NCI-H2171 (cell line): ENCODE measurements at regions not wholly inside any gene's neighbourhood (a gene's known extent, or its start where the extent isn't known, plus 50 kb on each side); places are given as distances from the start of the nearest gene placed in this dataset.
"Not testable (repeated sequence)": the region's sequence is repeated elsewhere in the genome, so short reads cannot be mapped to it uniquely, and the experiment has no call there.

Experiments
- DNase-seq: peaks from one replicate; lab custom pipeline; 2025; lab: John Stamatoyannopoulos, UW

DNA sequence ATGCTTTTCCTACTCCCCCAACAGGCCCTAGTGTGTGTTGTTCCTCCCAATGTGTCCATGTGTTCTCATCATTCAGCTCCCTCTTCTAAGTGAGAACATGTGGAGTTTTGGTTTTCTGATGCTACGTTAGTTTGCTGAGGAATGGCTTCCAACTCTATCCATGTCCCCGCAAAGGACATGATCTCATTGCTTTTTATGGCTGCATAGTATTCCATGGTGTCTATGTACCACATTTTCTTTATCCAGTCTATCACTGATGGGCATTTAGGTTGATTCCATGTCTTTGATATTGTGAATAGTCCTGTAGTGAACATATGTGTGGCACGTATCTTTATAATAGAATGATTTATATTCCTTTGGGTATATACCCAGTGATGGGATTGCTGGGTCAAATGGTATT lies 72.5 kb upstream of the CCNY start:
- not testable (repeated sequence) for DNase-seq

DNA sequence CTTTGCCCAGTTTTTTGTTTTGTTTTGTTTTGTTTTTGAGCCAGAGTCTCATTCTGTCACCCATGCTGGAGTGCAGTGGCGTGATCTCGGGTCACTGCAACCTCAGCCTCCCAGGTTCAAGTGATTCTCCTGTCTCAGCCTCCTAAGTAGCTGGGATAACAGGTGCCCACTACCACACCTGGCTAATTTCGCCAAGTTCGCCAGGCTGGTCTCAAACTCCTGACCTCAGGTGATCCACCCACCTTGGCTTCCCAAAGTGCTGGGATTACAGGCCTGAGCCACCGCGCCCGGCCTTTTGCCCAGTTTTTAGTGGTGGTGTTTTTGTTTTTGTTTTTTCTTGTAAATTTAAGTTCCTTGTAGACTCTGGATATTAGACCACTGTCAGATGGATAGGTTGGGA lies 71.7 kb upstream of the CCNY start:
- not testable (repeated sequence) for DNase-seq

DNA sequence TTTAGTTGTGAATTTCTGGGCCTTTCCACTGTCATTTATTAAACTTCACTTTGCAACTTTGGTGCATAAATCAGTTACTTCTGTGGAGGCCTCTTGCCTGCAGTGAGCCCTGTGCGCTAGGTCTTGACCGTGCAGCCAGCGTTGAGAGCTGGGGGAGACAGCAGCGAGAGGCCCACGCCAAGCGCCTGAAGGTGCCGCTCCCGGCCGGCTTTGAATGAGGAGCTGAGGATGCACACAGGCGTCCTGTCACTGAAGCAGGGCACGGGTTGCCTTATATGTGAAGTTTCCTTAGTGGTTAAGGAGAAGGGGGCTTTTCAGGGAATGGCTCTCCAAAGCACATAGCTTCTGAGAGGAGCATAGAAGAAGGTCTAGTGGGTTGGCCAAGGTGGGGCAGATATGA lies 70.9 kb upstream of the CCNY start:
- DNase-seq, result no peak

DNA sequence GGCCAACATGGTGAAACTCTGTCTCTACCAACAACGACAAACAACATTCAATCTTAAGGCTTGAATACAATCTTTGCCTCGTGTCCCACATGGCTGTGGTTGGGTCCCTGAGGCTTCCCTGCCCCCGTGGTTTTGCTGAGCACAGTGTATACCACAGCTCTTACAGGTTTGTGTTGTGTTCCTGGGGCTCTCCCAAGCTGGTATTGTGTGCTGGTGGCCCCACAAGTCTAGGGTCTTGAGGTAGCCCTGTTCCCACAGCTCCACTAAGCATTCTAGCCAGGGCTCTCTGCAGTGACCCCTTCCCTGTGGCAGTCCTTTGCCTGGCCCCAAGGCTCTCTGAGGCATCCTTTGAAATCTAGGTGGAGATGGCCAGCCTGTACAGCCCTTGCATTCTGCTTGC lies 68.0 kb upstream of the CCNY start:
- DNase-seq, result no peak

DNA sequence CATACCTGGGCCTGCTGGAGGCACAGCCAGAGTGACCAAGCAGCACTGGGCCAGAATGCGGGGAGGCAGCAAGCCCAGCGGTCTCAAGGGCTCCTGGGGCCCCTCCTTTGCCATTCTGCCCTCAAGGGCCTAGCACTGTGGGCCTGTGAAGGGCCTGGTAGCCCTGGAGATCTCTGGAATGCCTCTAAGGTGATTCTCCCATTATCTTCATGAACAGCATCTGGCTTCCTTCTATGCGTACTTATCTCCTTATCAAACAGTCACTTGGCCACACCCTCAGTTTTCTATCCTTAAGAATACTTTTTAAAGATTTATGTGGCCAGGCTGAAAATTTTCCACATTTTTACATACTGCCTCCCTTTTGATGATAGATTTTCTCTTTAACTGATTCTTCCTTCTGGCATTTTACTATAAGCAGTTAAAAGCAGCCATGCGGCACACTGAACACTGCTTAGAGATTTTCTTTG lies 67.5 kb upstream of the CCNY start:
- no peak for DNase-seq

DNA sequence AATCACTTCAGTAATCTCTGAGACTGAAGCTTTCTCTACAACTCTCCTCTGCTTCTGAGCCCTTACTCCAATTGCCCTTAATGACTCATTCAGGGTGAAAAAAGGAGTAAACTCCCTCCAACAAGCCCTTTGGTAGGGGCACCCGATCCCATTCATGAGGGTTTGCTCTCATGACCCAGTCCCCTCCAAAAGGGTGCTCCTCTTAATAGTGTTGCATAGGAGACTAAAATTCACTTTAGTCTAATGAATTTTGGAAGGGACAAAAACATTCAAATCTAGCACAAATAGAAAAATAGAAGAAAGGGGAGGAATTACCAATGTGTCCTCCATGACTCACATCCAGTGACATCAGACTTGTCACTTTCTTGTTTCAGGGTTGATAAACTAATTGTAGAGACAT lies 66.2 kb upstream of the CCNY start:
- no peak for DNase-seq

DNA sequence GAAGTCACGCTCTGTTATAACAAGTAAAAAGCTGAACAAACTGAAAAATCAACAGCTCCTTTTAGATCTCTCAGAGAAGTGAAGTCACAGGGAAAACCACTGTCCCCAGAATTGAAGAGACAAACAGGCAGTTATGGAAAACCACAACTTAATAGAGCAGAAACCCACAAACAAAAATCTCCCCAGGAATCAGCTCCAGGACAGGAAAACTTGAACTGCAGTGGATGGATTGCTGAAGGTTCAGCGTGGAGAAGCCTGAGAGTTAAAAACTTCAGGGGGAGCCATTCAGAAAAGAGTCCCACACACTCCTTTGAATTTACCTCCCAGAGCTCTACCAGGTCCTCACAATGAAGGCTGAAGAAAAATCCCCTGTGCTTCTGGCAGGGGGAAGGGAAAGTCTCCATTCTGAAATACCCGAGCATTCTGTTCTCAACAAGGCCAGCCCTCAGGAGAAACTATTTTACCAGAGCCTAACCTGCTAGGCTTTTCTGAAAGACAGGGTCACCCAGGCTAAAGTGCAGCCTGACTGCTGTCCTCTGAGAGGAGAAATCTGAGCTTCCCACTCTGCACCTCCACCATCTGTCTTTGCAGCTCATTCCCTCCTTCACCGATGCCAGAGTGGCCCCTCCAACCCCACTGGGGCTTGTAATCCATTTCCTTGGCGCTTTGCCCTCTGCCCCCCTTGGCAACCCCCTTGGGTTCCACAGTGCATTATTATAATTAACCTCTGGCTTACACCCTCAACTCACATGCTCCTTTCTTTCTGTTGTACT lies 65.0 kb upstream of the CCNY start:
- peak; percentile 79 for DNase-seq

DNA sequence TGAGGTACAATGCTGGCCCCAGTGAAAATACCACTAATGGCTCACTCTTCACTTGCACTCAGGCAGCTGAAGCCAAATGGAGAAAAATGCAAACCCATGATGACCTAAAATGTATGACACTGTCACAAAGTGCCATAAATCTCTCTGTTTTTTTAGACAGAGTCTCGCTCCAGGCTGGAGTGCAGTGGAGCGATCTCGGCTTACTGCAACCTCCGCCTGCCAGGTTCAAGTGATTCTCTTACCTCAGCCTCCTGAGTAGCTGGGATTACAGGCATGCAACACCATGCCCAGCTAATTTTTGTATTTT lies 64.5 kb upstream of the CCNY start:
- DNase-seq, result peak; percentile 66

DNA sequence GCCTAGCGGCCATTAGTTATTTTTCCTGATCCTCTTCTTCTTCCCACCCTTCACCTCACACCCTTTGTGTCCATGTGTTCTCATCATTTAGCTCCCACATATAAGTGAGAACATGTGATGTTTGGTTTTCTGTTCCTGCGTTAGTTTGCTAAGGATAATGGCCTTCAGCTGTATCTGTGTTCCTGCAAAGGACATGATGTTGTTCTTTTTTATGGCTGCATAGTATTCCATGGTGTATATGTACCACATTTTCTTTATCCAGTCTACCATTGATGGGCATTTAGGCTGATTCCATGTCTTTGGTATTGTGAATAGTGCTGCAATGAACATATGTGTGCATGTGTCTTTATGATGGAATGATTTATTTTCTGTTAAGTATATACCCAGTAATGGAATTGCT lies 63.9 kb upstream of the CCNY start:
- not testable (repeated sequence) for DNase-seq

DNA sequence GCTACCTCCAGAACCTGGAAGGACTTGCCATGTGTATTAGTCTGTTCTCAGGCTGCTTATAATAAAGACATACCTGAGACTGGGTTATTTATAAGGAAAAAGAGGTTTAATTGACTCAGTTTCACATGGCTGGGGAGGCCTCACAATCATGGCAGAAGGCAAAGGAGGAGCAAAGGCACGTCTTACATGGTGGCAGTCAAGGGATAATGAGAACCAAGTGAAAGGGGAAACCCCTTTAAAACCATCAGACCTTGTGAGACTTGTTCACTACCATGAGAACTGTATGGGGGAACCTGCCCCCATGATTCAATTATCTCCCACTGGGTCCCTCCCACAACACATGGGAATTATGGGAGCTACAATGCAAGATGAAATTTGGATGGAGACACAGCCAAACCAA lies 62.3 kb upstream of the CCNY start:
- not testable (repeated sequence) for DNase-seq

DNA sequence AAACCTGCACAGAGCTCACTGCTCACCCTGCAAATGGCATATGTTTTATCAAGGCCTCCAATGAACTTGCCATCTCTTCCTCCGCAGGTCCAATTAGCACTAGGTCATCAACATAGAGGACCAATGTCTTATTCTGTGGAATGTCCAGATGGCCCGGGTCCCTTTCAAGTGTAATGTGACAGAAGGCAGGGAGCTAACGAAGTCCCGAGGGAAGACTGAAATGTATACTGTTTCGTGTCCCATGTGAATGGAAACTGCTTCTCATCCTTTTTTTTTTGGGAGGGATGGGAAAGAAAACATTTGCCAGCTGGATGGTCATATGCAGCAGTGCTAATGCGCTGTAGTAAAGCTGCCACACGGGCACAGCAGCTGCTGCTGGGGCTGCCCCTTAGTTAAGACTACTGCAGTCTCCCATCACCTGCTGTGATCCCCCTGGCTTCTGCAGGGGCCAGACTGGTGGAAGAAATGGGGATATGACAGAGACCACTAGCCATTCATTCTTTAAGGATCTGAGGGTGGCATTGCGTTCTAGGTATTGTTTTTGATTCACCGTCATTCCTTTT lies 61.7 kb upstream of the CCNY start:
- DNase-seq, result peak; percentile 97

DNA sequence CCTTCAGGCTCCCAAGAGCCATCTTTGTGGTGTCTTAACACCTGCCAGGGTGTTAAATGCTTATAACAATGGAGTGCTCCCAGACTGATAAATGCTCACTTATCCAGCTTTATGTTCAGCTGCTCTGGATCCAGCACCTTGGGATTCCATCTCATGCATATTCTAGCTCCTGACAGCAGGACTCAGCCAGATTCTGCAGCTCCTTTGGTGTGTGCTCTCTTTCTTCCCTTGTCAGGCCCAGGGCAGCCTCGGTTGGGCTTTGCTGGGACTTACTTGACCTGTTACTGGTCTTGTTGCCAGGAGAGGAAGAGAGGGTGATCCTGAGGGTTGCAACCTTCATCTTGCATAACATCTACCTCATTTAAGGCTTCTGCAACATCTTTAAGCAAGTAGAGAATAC lies 59.4 kb upstream of the CCNY start:
- DNase-seq, result no peak

DNA sequence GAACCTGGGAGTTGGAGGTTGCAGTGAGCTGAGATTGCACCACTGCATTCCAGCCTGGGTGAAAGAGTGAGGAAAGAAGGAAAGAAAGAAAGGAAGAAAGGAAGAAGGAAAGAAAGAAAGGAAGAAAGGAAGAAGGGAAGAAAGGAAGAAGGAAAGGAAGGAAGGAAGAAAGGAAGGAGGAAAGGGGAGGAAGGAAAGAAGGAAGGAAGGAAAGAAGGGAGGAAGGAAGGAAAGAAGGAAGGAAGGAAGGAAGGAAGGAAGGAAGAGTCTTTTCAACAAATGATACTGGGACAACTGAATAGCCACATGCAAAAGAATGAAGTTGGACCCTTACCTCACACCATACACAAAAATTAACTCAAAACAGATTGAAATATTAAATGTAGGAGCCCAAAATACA lies 56.1 kb upstream of the CCNY start:
- DNase-seq, result not testable (repeated sequence)
